DMS153 treated with DMSO at 0.1 percent for 48 hours (cell line): ENCODE measurements at regions not wholly inside any gene's neighbourhood (a gene's known extent, or its start where the extent isn't known, plus 50 kb on each side); places are given as distances from the start of the nearest gene placed in this dataset.

ENCODE experiments used
- DNase-seq: peaks from one replicate; lab custom pipeline; 2025; ENCODE audit not compliant: unreplicated experiment; lab: John Stamatoyannopoulos, UW

DNA sequence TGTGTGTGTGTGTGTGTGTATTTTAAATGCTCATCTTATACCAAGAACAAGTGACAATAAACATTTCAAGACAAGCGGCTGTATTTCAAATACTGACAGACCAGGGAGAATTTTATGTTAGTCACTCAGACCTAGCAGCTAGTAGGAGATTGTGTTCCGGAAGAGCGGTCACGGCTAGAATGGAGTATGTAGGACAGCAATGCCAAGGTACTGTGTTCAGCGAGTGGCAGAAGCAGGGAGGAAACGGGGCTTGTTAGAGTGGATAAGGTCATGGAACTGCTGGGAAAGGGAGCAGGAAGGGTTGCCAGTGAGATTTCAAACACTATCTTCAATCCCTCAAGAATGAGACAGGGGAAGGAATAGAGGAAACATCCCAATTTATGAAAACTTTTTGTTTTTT lies 260.5 kb upstream of the PITRM1 start:
- DNase-seq: no peak

DNA sequence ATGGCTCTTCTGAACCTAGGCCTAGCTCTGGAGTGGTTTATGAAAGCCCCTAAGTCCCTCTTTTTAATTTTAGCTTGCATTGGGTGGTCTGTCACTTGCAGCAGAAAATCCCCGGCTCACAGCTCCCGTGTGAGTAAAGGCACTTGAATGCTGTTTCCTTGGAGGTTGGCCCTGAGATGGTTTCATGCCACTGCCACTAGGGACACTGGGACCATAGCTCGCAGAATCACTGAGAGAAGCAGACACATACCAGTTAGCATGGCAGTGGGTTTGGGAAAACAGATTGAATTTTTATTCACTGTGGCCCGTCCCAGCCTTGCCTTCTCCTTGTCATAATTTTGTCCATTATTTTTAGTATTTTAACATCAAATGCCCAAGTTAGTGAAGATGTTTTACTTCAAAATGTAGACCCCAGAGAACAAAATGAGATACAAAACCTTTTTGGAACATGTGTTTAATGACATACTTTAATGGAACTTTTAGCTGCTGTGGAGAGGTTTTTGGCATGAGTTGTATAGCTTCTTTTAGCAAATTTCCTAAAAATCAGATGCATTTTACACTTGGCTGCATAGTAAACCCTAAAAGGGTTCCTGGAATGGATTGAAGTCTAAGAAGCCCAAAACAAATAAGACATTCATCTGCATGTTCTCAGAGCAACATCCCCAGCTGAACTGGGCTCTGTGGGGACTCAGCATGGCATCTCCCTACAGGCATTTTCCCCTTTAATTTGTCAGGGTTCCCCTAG lies 259.7 kb upstream of the PITRM1 start:
- no peak for DNase-seq

DNA sequence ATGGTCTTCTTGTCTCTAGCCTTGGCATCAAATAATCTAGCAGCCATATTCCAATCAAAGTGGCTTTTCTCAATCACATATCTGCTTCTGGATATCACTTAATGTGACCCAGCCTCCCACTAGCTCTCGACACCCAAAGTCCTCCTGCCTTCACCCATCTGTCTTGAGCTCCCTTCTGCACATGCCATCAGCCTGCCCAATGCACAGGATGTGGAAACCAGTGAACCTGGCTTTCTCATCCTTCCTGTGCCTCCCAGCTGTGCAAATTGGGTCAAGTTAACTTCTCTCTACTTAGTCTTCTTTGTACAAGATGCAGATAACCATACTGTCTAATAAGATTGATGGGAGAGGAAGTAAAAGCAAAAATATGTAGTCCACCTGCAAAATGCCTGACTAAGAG lies 257.9 kb upstream of the PITRM1 start:
- no peak for DNase-seq

DNA sequence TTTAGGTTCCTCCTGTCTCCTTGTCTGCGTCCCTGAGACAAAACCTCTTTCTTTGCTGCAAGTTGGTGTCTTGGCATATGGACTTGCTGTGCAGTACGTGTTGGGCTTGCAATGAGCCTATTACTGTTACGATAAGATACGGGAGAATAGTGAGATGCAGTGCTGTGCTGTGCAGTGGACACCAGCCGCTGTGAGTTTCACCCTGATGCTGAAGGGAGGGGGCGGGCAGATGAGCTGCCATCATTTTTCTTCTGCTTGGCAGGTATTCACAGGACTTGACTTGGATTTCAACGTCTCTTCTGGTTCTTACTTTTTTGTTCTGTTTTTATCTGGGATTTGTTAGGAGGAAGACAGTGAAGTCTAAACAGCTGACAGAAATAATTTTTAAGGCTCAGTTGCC lies 257.1 kb upstream of the PITRM1 start:
- no peak for DNase-seq

GRCh38 chr10:3428826-3429225 lies 256.2 kb upstream of the PITRM1 start:
- no peak for DNase-seq

GRCh38 chr10:3427950-3428354 lies 255.4 kb upstream of the PITRM1 start:
- no peak for DNase-seq

- DNase-seq: no peak
Measured at GRCh38 chr10:3427347-3427746, 254.8 kb upstream of the PITRM1 start.

- DNase-seq: no peak
Measured at GRCh38 chr10:3426190-3426845, 253.7 kb upstream of the PITRM1 start.

DNA sequence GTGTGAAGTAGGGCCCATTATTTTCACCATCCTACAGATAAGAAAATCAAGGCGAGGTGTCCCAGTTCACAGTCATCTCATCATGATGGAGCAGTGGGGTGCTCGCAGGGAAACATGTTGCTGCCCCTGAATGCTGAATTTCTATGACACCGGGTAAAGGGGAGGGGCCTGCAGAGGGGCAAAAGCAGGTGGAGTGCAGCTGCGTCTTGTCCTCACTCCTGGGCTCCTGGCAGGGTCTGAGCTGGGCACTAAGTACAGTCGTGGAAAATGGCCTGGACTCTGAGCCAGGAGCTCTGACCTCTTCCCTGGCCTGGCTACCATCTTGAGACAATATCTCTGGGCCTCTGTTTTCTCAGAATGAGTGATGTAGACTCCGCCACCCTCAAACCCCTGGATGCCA lies 253.1 kb upstream of the PITRM1 start:
- DNase-seq: no peak

GRCh38 chr10:3425261-3425660 lies 252.7 kb upstream of the PITRM1 start:
- DNase-seq: no peak

DNA sequence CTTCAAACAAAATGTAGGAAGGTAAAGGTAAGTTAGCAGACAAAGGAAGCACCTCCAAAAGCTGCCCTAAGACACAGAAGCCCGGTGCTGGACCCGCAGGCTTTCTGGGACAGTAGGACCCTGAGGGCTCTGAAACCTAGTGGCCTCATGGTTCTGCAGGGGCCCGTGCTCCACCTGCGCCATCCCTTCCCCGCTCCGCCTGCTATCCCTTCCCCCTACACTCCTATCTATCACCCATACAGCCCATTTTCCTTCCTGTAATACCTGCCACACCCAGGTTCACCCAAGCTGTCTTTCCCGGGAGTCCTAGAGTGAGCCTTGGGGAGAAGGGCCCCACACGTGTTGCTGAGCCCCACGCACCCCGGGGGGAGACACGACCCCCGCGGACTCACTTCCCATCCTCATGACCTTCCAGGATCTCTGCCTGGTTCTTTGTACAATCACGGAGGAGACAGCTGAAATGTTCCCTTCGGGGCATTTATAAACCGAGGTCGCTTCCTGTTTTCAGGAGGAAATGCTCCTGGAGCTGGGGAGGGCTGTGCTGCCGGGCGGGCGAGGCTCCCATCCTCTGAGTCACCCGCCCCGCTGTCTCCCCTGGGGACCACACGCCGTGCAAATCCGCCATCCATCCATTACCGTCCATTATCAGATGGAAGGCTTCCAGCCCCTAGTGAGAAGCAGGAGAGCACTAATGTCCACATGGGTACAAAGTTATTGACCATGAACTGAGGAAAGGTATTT lies 251.7 kb upstream of the PITRM1 start:
- DNase-seq: no peak

DNA sequence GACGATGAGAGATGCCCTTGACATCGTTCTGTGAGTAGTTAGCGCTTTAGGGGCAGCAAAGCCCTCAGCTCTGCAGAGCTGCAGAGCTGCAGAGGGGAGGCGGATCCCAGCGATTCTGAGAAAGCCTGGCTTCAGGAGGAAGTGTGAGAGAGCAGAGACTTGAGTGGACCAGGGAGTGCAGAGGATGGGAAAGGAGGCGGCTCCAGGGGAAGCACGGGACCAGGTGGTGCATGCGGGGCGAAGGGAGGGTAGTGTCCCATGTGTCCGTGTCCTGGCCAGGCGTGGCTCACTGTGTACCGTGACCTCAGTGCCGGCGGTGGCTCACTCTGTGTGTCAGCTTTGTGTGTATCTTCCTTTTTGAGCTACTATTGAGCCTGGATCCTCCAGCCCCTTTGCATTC lies 250.8 kb upstream of the PITRM1 start:
- no peak for DNase-seq

DNA sequence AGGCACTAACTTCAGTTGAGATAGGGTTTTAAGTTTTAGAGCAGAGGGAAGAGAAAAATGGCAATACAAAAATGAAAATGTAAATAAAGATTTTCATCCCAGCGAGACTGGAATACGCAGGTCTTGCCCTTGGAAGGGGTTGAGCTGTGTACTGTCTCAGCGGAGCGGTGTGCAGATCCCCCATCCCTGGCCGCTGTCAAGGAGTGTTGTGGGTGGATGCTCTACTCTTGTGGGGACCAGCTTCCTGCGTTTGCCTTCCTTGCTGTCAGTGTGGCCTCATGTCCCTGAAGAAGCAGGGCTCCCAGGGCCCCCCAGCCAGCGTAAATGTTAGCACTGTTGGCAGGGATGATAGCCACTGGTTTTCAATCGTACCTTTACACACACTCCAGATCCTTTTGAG lies 249.7 kb upstream of the PITRM1 start:
- DNase-seq: no peak

- no peak for DNase-seq
Measured at GRCh38 chr10:3421537-3422257, 249.1 kb upstream of the PITRM1 start.

GRCh38 chr10:3420527-3421469 lies 248.2 kb upstream of the PITRM1 start:
- DNase-seq: no peak

DNA sequence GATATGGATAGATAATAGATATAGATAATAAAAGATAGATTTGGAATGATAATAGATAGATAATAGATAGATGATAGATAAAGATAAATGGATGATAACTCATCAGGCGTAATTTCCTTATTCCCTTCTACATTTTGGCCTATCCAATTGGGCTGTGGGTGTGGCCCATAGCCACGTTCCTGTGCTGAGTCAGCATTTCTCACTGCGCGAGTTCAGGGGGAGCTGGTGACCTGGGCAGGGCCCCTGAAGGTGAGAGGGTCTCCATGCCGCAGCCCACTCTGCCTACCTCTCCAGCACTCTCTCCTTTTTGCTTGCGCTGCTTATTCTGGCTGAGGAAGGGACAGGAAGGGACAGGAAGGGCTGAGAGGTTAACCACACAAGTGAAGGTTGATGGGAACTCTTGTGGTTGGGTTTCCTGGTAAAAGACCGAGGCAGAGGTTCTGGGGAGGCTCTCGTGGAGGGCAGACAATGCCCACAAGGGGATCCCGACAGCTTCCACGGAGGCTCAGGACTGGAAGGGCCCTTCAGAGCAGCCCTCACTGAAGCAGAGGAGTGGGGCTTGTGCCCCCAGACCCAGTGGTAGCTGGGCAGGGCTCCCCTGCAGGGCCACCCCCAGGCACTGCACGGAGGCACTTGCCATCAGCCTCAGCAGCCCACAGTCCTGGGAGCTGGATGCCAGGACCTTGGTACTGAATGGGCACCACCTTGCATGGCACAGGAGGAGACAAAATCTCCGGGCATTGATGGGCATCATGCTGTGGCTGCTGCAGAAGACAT lies 247.3 kb upstream of the PITRM1 start:
- DNase-seq: no peak

- DNase-seq: no peak
Measured at GRCh38 chr10:3418926-3419325, 246.3 kb upstream of the PITRM1 start.

GRCh38 chr10:3418041-3418754 lies 245.6 kb upstream of the PITRM1 start:
- DNase-seq: no peak

- DNase-seq: no peak
Measured at GRCh38 chr10:3417096-3417495, 244.5 kb upstream of the PITRM1 start.
